Fibroblast of the aortic adventitia (primary cell): ENCODE measurements at regions not wholly inside any gene's neighbourhood (a gene's known extent, or its start where the extent isn't known, plus 50 kb on each side); places are given as distances from the start of the nearest gene placed in this dataset.

Experiments used
- DNase-seq: peaks from one replicate; pipeline ENCODE4 v3.0.0-alpha.2; 2010; ENCODE audit warnings: low read depth
- H3K4me3 ChIP-seq: 2 replicates; pipeline ENCODE4 v1.5.1; 2011; ENCODE audit warnings: low read depth, mild to moderate bottlenecking, control low read depth, low read length, moderate library complexity
- CTCF ChIP-seq: IDR thresholded peaks from 2 replicates; pipeline ENCODE4 v1.5.1; 2011; ENCODE audit warnings: mild to moderate bottlenecking, low read length, control low read depth, inconsistent platforms; ENCODE audit not compliant: insufficient read depth

GRCh38 chr7:67678419-67678818, 681.8 kb downstream of the TYW1 start:
- H3K4me3 ChIP-seq, result no peak overlapping the region
- DNase-seq, result no peak
- no peak for TF ChIP-seq CTCF

- DNase-seq, result no peak
- H3K4me3 ChIP-seq, result no peak overlapping the region
- TF ChIP-seq CTCF, result no peak
Measured at GRCh38 chr7:67683628-67684027, 687.0 kb downstream of the TYW1 start.

- no peak for DNase-seq
- H3K4me3 ChIP-seq, result no peak overlapping the region
- TF ChIP-seq CTCF, result no peak
Measured at GRCh38 chr7:67690700-67691099, 694.1 kb downstream of the TYW1 start.

GRCh38 chr7:67692425-67692824, 695.8 kb downstream of the TYW1 start:
- TF ChIP-seq CTCF, result no peak
- DNase-seq, result no peak
- H3K4me3 ChIP-seq, result no peak overlapping the region

- H3K4me3 ChIP-seq, result no peak overlapping the region
- no peak for DNase-seq
- no peak for TF ChIP-seq CTCF
Measured at GRCh38 chr7:67696124-67696523, 699.5 kb downstream of the TYW1 start.

GRCh38 chr7:67696878-67697277, 700.2 kb downstream of the TYW1 start:
- DNase-seq, result no peak
- no peak for TF ChIP-seq CTCF
- no peak overlapping the region for H3K4me3 ChIP-seq

- DNase-seq, result no peak
- no peak for TF ChIP-seq CTCF
- H3K4me3 ChIP-seq, result no peak overlapping the region
Measured at GRCh38 chr7:67698354-67698753, 701.7 kb downstream of the TYW1 start.
